Adrenal gland (tissue), 9 donors: ENCODE measurements at regions not wholly inside any gene's neighbourhood (a gene's known extent, or its start where the extent isn't known, plus 50 kb on each side); places are given as distances from the start of the nearest gene placed in this dataset.
"Not testable (repeated sequence)": the region's sequence is repeated elsewhere in the genome, so short reads cannot be mapped to it uniquely, and the experiment has no call there.

Experiments used
- DNase-seq, 7 donors: peaks; one replicate each; pipeline ENCODE4 v3.0.0-alpha.2; 2019 to 2020
- H3K27ac ChIP-seq, 5 donors: fragments of 200-600 bp; sonication (generic) in 4 of 5; 1 replicate in 3 of 5; 2 replicates in 2 of 5; pipeline versions ENCODE4 v1.5.1 to v1.8.0; 2016 to 2020; ENCODE audit warnings: mild to moderate bottlenecking in 1 of 5
- H3K27me3 ChIP-seq: fragments of 200-600 bp; 2 replicates; pipeline ENCODE4 v1.8.0; 2021
- H3K36me3 ChIP-seq, 2 donors: fragments of 200-600 bp; replicated peaks in 1 of 2; 1 replicate in 1 of 2; 2 replicates in 1 of 2; pipeline versions ENCODE4 v1.5.1 to v1.8.0; 2018 to 2022
- H3K4me1 ChIP-seq, 2 donors: fragments of 200-600 bp; replicated peaks in 1 of 2; 1 replicate in 1 of 2; 2 replicates in 1 of 2; pipeline versions ENCODE4 v1.5.1 to v1.8.0; 2018 to 2021
- H3K4me3 ChIP-seq, 4 donors: fragments of 200-600 bp; sonication (generic) in 3 of 4; one replicate each; pipeline ENCODE4 v1.5.1; 2016 to 2018
- H3K9me3 ChIP-seq, 3 donors: fragments of 200-600 bp; sonication (generic) in 1 of 3; replicated peaks in 1 of 3; 1 replicate in 2 of 3; 2 replicates in 1 of 3; pipeline versions ENCODE4 v1.5.1 to v1.8.0; 2016 to 2021
- POLR2A ChIP-seq, 2 donors: fragments of 450-650 bp; IDR thresholded peaks; one replicate each; pipeline ENCODE4 v1.6.1; 2017; ENCODE audit warnings: antibody characterized with exemption in 2 of 2, mild to moderate bottlenecking in 2 of 2, moderate library complexity in 1 of 2
- WGBS, 4 donors: extraction: QIAGEN DNeasy Blood & Tissue Kit in 2 of 4; methylation state at CpG; one replicate each; pipeline versions ENCODE4 v1.1.5 to v1.1.7; 2013 to 2017; 5-methylcytosine and 5-hydroxymethylcytosine counted together
- intact Hi-C, 2 donors: fragments of 100-400 bp; cut with DNase I; formaldehyde crosslinking; loops; one replicate each; pipeline versions ENCODE4 v1.14.1 to v1.15.0; 2022 to 2023
- TF ChIP-seq, protein P1 (sequence below), 6 experiments: fragments of 450-650 bp in 4 of 6; fragments of 200-600 bp in 2 of 6; sonication (generic) in 1 of 6; IDR thresholded peaks; 1 replicate in 5 of 6; 2 replicates in 1 of 6; pipeline versions ENCODE4 v1.5.1 to v1.8.0; 2016 to 2021; ENCODE audit warnings: antibody characterized with exemption in 6 of 6, mild to moderate bottlenecking in 2 of 6, moderate library complexity in 1 of 6
- donor health status: healthy with polysubstance abuse.
- donor health status: Bipolar disorder and iron deficiency.
- donor health status: DM: yes; HTN: yes; CAD: no.
- donor health status: DM: no; HTN: no; CAD: no.
- donor health status: DM: no; HTN: no; CAD: no.

DNA sequence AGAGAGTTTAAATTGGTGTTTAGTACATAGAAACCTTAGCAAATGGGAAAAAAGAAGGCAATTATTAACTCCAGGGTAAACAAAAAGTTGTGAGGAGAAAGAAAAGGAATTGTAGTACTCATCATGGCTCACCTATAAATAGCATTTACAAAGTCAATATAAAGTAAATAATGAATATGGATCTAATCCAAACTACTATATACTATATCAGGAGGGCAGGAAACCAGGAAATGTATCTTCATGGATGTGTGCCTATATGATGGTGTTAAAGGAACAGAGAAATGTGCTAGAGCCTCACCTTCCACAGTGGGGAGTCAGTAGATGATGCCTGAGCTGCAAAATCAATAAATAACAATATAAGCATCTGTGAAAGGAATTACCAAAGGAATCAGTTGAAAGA, 208.9 kb downstream of the FAM43A start:
- H3K27me3 ChIP-seq, result no peaks in the 10 kb centered on the region
- H3K4me1 ChIP-seq, result no peaks in the 10 kb centered on the region
- TF ChIP-seq POLR2A (IDR thresholded peaks at IDR 0.05), result no peak
- TF ChIP-seq, protein P1, sequence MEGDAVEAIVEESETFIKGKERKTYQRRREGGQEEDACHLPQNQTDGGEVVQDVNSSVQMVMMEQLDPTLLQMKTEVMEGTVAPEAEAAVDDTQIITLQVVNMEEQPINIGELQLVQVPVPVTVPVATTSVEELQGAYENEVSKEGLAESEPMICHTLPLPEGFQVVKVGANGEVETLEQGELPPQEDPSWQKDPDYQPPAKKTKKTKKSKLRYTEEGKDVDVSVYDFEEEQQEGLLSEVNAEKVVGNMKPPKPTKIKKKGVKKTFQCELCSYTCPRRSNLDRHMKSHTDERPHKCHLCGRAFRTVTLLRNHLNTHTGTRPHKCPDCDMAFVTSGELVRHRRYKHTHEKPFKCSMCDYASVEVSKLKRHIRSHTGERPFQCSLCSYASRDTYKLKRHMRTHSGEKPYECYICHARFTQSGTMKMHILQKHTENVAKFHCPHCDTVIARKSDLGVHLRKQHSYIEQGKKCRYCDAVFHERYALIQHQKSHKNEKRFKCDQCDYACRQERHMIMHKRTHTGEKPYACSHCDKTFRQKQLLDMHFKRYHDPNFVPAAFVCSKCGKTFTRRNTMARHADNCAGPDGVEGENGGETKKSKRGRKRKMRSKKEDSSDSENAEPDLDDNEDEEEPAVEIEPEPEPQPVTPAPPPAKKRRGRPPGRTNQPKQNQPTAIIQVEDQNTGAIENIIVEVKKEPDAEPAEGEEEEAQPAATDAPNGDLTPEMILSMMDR (IDR thresholded peaks at IDR 0.05), result no peak
- peaks cover 0 to under 1% (median 0%) of the 10 kb centered on the region in 3 donors for H3K9me3 ChIP-seq
- intact Hi-C loops, result no loop called here
- no peaks in the 10 kb centered on the region for H3K36me3 ChIP-seq
- no peak for DNase-seq
- no peak overlapping the region for H3K27ac ChIP-seq
- H3K4me3 ChIP-seq, result no peak overlapping the region

DNA sequence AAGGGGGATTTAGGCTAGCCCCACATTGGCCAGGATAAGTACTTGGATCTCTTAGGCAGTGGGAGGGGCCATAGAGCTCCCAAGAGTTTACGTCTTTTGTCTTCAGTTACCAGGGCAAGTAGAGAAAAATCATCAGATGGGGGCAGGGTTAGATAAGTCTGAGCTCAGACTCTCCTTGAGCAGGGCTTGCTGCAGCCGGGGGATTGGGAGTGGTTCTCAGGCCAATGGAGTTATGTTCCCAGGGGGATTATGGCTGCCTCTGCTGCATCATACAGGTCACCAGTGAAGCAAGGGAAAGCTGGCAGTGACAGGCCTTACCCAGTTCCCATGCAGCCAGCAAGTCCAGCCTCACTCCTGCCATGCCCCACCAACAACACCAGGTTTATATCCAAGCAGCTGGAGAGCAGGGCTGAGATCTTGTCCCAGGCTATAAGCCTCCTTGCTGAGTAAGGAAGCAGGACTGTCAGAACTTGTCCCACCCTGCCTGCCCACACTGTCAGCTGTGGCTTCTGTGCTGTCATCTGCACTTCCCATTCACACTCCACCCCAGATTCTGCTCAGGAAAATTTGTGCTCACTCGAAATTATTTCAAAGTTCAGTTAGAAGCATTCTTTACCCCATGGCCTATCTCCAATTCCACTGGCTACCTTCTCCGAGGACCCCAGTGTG, 215.3 kb downstream of the FAM43A start:
- Histone ChIP-seq H3K4me1 (no peaks in the 10 kb centered on the region), H3K27ac (no peak overlapping the region), H3K4me3 (no peak overlapping the region), H3K27me3 (no peaks in the 10 kb centered on the region), H3K36me3 (no peaks in the 10 kb centered on the region), H3K9me3 (peaks cover 0 to 5% (median 0%) of the 10 kb centered on the region in 3 donors)
- WGBS, 4 donors, result 63 to 73% (median 69%) methylated on average over 3 to 4 of the region's 4 CpGs
- intact Hi-C loops, result no loop called here
- DNase-seq, result no peak
- TF ChIP-seq, protein P1 (IDR thresholded peaks at IDR 0.05), result no peak
- no peak for TF ChIP-seq POLR2A (IDR thresholded peaks at IDR 0.05)

DNA sequence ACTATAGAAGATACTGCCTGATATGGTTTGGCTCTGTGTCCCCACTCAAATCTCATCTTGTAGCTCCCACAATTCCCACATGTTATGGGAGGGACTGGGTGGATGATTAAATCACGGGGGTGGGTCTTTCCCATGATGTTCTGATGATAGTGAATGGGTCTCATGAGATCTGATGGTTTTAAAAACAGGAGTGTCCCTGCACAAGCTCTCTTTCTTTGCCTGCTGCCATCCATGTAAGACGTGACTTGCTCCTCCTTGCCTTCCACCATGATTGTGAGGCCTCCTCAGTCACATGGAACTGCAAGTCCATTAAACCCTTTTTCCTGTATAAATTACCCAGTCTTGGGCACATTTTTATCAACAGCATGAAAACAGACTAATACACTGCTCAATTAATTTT, 217.8 kb downstream of the FAM43A start:
- DNase-seq, H3K27ac ChIP-seq, H3K27me3 ChIP-seq, H3K4me1 ChIP-seq, H3K4me3 ChIP-seq, H3K9me3 ChIP-seq, intact Hi-C loops, H3K36me3 ChIP-seq: not testable (repeated sequence)
- WGBS, 4 donors, result 68 to 79% (median 68%) methylated on average over 2 of the region's 2 CpGs

DNA sequence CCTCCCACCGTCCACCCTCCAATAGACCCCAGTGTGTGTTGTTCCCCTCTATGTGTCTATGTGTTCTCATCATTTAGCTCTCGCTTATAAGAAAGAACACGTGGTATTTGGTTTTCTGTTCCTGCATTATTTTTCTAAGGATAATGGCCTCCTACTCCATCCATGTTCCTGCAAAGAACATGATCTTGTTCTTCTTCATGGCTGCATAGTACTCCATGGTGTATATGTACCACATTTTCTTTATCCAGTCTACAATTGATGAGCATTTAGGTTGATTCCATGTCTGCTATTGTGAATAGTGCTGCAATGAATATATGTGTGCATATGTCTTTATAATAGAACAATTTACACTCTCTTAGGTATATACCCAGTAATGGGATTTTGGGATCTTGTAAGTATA, 219.3 kb downstream of the FAM43A start:
- WGBS, 4 donors, result 74 to 89% (median 82%) methylated on average over 3 of the region's 3 CpGs
- DNase-seq, H3K4me3 ChIP-seq, H3K9me3 ChIP-seq, H3K27me3 ChIP-seq, H3K4me1 ChIP-seq, H3K36me3 ChIP-seq, intact Hi-C loops, H3K27ac ChIP-seq: not testable (repeated sequence)

DNA sequence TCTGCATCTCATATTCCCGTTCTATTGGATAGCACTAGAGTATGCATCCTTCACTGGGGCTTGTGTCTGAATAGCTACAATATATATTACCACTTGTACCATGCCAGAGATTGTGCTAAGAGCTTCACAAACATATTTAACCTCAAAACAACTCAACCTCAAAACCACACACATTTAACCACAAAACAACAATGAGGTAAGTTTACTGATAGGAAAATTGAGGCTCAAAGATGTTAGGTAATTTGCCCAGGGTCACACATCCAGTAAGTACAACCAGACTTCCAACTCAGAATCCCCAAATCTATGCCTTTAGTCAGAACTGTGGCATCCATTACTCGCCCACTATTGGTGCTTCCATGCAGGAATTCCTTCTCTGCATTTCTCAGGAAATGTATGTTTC, 220.0 kb downstream of the FAM43A start:
- H3K4me3 ChIP-seq, result no peak overlapping the region
- H3K36me3 ChIP-seq, result no peaks in the 10 kb centered on the region
- no peaks in the 10 kb centered on the region for H3K27me3 ChIP-seq
- TF ChIP-seq POLR2A (IDR thresholded peaks at IDR 0.05), result no peak
- TF ChIP-seq, protein P1 (IDR thresholded peaks at IDR 0.05), result no peak
- DNase-seq, result no peak
- no peak overlapping the region for H3K27ac ChIP-seq
- no peaks in the 10 kb centered on the region for H3K4me1 ChIP-seq
- WGBS, 4 donors, result 95 to 98% (median 97%) methylated on average over 2 of the region's 2 CpGs
- no peaks in the 10 kb centered on the region for H3K9me3 ChIP-seq
- intact Hi-C loops, result no loop called here
